ENCODE measurements at regions not wholly inside any gene's neighbourhood (a gene's known extent, or its start where the extent isn't known, plus 50 kb on each side); places are given as distances from the start of the nearest gene placed in this dataset.
"Not testable (repeated sequence)": the region's sequence is repeated elsewhere in the genome, so short reads cannot be mapped to it uniquely, and the experiment has no call there.

DNA sequence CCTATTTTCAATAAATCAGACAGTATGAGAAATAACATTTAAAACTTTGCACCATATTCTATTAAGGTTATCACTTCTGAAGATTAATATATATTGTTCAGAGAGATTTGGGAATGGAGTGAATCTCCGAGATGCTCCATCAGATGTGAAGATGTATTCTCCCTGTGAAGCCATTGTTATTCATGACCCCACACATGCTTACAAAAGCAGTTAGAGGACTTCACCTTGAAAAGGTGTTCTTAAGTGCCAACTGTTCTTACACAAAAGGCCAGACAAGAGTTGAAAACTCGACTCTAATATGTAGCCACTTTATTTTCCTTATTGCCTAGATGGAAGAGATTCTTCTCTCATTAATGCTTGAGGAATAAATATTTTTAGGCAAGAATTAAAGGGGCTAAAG lies 54.3 kb upstream of the NEIL3 start:
- DNase-seq = no peak

DNA sequence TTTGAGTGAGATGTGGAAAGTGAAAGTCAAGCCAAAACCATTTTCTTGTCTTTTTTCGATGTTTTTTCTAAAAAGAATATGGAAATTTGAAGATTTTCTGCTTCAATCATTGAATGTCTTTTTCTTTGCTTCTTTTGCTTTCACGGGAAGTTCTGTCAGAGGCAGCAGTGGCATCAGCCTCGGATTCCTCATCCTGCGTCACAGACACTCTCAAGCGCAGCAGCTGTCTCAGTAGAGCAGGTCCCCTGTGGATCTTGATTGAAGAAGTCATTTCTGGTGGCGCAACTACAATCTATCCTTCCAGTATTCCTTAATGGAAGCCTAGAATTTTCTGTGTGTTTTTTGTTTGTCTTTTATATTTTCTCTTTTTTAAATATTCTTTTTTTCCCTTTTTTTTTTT lies 52.7 kb upstream of the NEIL3 start:
- DNase-seq = no peak

DNA sequence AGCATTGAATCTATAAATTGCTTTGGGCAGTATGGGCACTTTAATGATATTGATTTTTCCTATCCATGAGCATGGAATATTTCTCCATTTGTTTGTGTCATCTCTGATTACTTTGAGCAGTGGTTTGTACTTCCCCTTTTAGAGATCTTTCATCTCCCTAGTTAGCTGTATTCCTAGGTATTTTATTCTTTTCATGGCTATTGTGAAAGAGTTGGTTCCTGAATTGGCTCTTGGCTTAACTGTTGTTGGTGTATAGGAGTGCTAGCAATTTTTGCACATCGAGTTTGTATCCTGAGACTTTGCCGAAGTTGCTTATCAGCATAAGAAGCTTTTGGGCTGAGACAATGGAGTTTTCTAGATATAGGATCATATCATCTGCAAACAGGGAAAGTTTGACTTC lies 50.2 kb upstream of the NEIL3 start:
- not testable (repeated sequence) for DNase-seq
